K562 (cell line): ENCODE measurements at regions not wholly inside any gene's neighbourhood (a gene's known extent, or its start where the extent isn't known, plus 50 kb on each side); places are given as distances from the start of the nearest gene placed in this dataset.

Source experiments
- ATAC-seq: fragments of 200-7000 bp; cut with Tn5 transposase; 3 replicates; pipeline ENCODE4 v1.9.1; 2020; ENCODE audit warnings: moderate library complexity
- BruUV-seq: library from RNA; stranded (reverse); fragments of 400-500 nt; replicated peaks from 2 replicates; lab custom pipeline; 2021; lab: Mats Ljungman, UMichigan
- CTCF ChIA-PET: fragments of 300-600 bp; formaldehyde crosslinking; extraction: SDS; loops from one replicate; lab custom pipeline; 2021; ENCODE audit warnings: low intra/inter-chr PET ratio; lab: Yijun Ruan, JAX
- POLR2A ChIA-PET: fragments of 300-600, 350-650 bp; sonication (Branson Sonifier 250); formaldehyde crosslinking; extraction: SDS; loops from one replicate; lab custom pipeline; 2021; ENCODE audit warnings: antibody characterized with exemption, inconsistent platforms; lab: Yijun Ruan, JAX
- DNase-seq, 4 experiments: peaks; one replicate each; pipeline versions ENCODE4 v3.0.0 to v3.0.0-alpha.2; 2011 to 2018; ENCODE audit warnings: low spot score in 3 of 4, mixed read lengths in 3 of 4; ENCODE audit errors: extremely low read depth in 1 of 4
- FAIRE-seq: peaks from 2 replicates; lab custom pipeline; 2011; peaks lifted over from hg19 to GRCh38; lab: Jason Lieb, UNC
- H2AFZ ChIP-seq: 2 replicates; pipeline ENCODE4 v1.6.0; 2011; ENCODE audit warnings: low read depth, low read length, control low read depth, inconsistent platforms
- H3K27ac ChIP-seq: fragments of 200-600 bp; 3 replicates; pipeline ENCODE4 v1.8.0; 2011; ENCODE audit warnings: low read depth, mild to moderate bottlenecking, control low read depth, inconsistent platforms, low read length, moderate library complexity, mixed read lengths; ENCODE audit errors: extremely low read depth
- H3K27me3 ChIP-seq, 2 experiments: fragments of 300-600 bp in 1 of 2; 2 replicates in 1 of 2; 3 replicates in 1 of 2; pipeline versions ENCODE4 v1.6.0 to v1.8.0; 2011; ENCODE audit warnings: inconsistent platforms in 2 of 2, low read length in 2 of 2, mild to moderate bottlenecking in 1 of 2, mixed read lengths in 1 of 2, moderate library complexity in 1 of 2; ENCODE audit not compliant: control insufficient read depth in 2 of 2, insufficient read depth in 2 of 2
- H3K36me3 ChIP-seq: fragments of 300-600 bp; 3 replicates; pipeline ENCODE4 v1.8.0; 2011; ENCODE audit warnings: mild to moderate bottlenecking, low read length, inconsistent platforms; ENCODE audit not compliant: control insufficient read depth, insufficient read depth
- H3K4me1 ChIP-seq, 2 experiments: fragments of 200-600 bp in 1 of 2; replicated peaks in 1 of 2; 2 replicates in 1 of 2; 3 replicates in 1 of 2; pipeline versions ENCODE4 v1.5.1 to v1.8.0; 2011; ENCODE audit warnings: inconsistent platforms in 2 of 2, low read length in 2 of 2, mild to moderate bottlenecking in 1 of 2, mixed read lengths in 1 of 2, moderate library complexity in 1 of 2; ENCODE audit not compliant: control insufficient read depth in 2 of 2, insufficient read depth in 2 of 2
- H3K4me2 ChIP-seq: 2 replicates; pipeline ENCODE4 v1.6.1; 2011; ENCODE audit warnings: low read length, control low read depth, inconsistent platforms, mixed read lengths; ENCODE audit not compliant: insufficient read depth
- H3K4me3 ChIP-seq: fragments of 200-600 bp; sonication (generic), shearing (Covaris generic); 2 replicates; pipeline ENCODE4 v1.5.1; 2016; ENCODE audit warnings: control low read depth, inconsistent platforms
- H3K79me2 ChIP-seq: fragments of 200-600 bp; 3 replicates; pipeline ENCODE4 v1.8.0; 2011; ENCODE audit warnings: low read length, inconsistent platforms; ENCODE audit not compliant: control insufficient read depth, insufficient read depth
- H3K9ac ChIP-seq, 2 experiments: 2 replicates each; pipeline versions ENCODE4 v1.6.0 to v1.6.1; 2011; ENCODE audit warnings: low read depth in 2 of 2, low read length in 2 of 2, control low read depth in 1 of 2, inconsistent platforms in 1 of 2, mild to moderate bottlenecking in 1 of 2, mixed read lengths in 1 of 2; ENCODE audit not compliant: insufficient read depth in 1 of 2
- H3K9me1 ChIP-seq: one replicate; pipeline ENCODE4 v1.6.0; 2011; ENCODE audit warnings: inconsistent platforms, mild to moderate bottlenecking, low read length, moderate library complexity; ENCODE audit not compliant: control insufficient read depth, insufficient read depth
- H3K9me3 ChIP-seq: replicated peaks from 2 replicates; pipeline ENCODE4 v1.5.1; 2011; ENCODE audit warnings: low read depth, low read length, inconsistent platforms; ENCODE audit not compliant: control insufficient read depth, insufficient read depth
- H4K20me1 ChIP-seq: replicated peaks from 2 replicates; pipeline ENCODE4 v1.6.1; 2011; ENCODE audit warnings: low read length, inconsistent platforms, mixed read lengths; ENCODE audit not compliant: control insufficient read depth, insufficient read depth
- JUNB ChIP-seq: fragments of 450-650 bp; formaldehyde crosslinking; conservative IDR thresholded peaks from 2 replicates; pipeline ENCODE4 v1.4.0; 2020; ENCODE audit warnings: mild to moderate bottlenecking
- POLR2A ChIP-seq: fragments of 450-650 bp; conservative IDR thresholded peaks from 2 replicates; pipeline ENCODE4 v1.6.1; 2016
- SP1 ChIP-seq: sonication (generic); formaldehyde crosslinking; IDR thresholded peaks from 2 replicates; pipeline ENCODE4 v1.8.1; 2022; ENCODE audit warnings: mild to moderate bottlenecking, missing genetic modification reagents
- ZNF224 ChIP-seq: sonication (generic); formaldehyde crosslinking; IDR thresholded peaks from 2 replicates; pipeline ENCODE4 v1.8.0; 2022; ENCODE audit warnings: mild to moderate bottlenecking, missing genetic modification reagents
- ZNF263 ChIP-seq: sonication (generic); formaldehyde crosslinking; IDR thresholded peaks from 2 replicates; pipeline ENCODE4 v1.8.0; 2022; ENCODE audit warnings: mild to moderate bottlenecking, missing genetic modification reagents, borderline replicate concordance
- WGBS: fragments of 100-300 bp; shearing (Covaris generic); methylation state at CpG from one replicate; pipeline ENCODE4 v1.1.6; 2016; ENCODE audit warnings: low coverage, mixed read lengths; ENCODE audit not compliant: insufficient coverage; ENCODE audit errors: missing lambda C conversion rate; 5-methylcytosine and 5-hydroxymethylcytosine counted together
- in situ Hi-C: fragments of 300-500 bp; cut with MboI; formaldehyde crosslinking; loops from 4 replicates; pipeline ENCODE4 v1.15.0; 2018; ENCODE audit warnings: inconsistent platforms, mixed read lengths
- intact Hi-C: fragments of 100-400 bp; cut with micrococcal nuclease; formaldehyde crosslinking; loops from 2 replicates; pipeline ENCODE4 v1.14.2; 2022
- TF ChIP-seq, protein P1 (sequence below), 2 experiments: IDR thresholded peaks; 2 replicates each; pipeline ENCODE4 v1.6.1; 2012; ENCODE audit warnings: improper control_type of control experiment in 2 of 2, low read depth in 2 of 2, low read length in 2 of 2, borderline replicate concordance in 1 of 2

DNA sequence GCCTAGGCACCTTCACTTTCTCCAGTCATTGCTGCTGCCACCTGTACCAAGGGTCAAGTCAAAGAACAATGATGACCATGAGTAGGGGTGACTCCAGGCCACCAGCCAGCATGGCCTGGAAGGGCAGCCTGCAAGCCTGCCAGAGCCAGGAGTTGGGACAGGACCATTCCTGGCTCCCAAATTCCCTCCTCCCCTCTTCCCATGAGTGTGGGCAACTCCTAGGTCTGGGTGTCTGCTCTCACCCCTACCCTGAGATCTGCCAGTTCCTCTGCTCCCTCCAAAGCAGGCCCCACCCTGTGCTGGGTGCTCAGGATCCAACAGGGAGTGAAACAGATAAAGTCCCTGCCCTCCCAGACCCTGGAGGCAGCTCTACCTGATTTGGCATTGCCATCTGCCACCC, 125.8 kb upstream of the NANOS1 start (continued):
- TF ChIP-seq, protein P1, sequence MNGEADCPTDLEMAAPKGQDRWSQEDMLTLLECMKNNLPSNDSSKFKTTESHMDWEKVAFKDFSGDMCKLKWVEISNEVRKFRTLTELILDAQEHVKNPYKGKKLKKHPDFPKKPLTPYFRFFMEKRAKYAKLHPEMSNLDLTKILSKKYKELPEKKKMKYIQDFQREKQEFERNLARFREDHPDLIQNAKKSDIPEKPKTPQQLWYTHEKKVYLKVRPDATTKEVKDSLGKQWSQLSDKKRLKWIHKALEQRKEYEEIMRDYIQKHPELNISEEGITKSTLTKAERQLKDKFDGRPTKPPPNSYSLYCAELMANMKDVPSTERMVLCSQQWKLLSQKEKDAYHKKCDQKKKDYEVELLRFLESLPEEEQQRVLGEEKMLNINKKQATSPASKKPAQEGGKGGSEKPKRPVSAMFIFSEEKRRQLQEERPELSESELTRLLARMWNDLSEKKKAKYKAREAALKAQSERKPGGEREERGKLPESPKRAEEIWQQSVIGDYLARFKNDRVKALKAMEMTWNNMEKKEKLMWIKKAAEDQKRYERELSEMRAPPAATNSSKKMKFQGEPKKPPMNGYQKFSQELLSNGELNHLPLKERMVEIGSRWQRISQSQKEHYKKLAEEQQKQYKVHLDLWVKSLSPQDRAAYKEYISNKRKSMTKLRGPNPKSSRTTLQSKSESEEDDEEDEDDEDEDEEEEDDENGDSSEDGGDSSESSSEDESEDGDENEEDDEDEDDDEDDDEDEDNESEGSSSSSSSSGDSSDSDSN (IDR thresholded peaks at IDR 0.05; ENCODE audit: borderline replicate concordance in 1 of 2, low read depth in 2 of 2, low read length in 2 of 2), result no peak

DNA sequence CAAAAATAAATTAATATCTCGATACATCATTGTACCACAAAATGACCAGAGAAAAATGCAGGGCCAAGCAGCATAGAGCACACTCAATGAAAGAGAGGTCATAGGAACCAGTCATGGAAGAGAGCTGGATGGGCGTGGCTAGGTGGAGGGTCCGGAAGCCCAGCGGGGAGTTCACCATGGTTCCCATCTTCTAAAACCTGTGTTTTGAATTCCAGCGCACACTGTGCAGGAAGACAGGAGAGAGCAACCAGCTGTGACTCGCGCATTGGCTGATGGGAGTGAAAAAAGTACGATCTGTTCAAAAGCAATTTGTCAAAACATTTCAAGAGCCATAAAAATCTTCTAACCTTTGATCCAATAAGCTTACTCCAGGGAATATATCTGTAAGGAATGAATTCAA, 125.2 kb upstream of the NANOS1 start:
- H3K79me2 ChIP-seq, result no peaks in the 10 kb centered on the region
- intact Hi-C loops (no loop called here), in situ Hi-C loops (no loop called here)
- ATAC-seq (no peak), DNase-seq (peak in 1 of 4 experiments; percentile 3), FAIRE-seq (no peak)
- H3K4me2 ChIP-seq, result no peak overlapping the region
- ChIA-PET POLR2A (no interaction called here), CTCF (no interaction called here)
- 0 out of 2 replicates have a peak overlapping the region, but pooled peaks have one; percentile 9 for H2AFZ ChIP-seq
- H3K9ac ChIP-seq, result no peak overlapping the region
- H3K36me3 ChIP-seq, result no peaks in the 10 kb centered on the region
- 2% methylated on average over 8 of the region's 8 CpGs for WGBS
- H3K27me3 ChIP-seq, result peaks cover 0 to 7% of the 10 kb centered on the region in 2 experiments; a peak in 2 of 5 replicates
- H3K9me1 ChIP-seq, result no peaks in the 10 kb centered on the region
- no peaks in the 10 kb centered on the region for H4K20me1 ChIP-seq
- TF ChIP-seq ZNF224 (CRISPR knock-in tag) (no peak), SP1 (no peak), POLR2A (no peak), JUNB (CRISPR knock-in tag) (no peak), ZNF263 (CRISPR knock-in tag) (no peak)
- no TSS peak for BruUV-seq
- H3K27ac ChIP-seq, result no peak overlapping the region
- H3K9me3 ChIP-seq, result no peaks in the 10 kb centered on the region
- H3K4me1 ChIP-seq, result peaks cover 0 to 5% of the 10 kb centered on the region in 2 experiments; a peak in 2 of 5 replicates
- no peak overlapping the region for H3K4me3 ChIP-seq
